ENCODE measurements at regions not wholly inside any gene's neighbourhood (a gene's known extent, or its start where the extent isn't known, plus 50 kb on each side); places are given as distances from the start of the nearest gene placed in this dataset.
"Not testable (repeated sequence)": the region's sequence is repeated elsewhere in the genome, so short reads cannot be mapped to it uniquely, and the experiment has no call there.

- no peak for DNase-seq (ENCODE audit: low read depth in 2 of 2, low spot score in 1 of 2)
These were observed 347.9 kb upstream of the NCAM1 start for GRCh38 chr11:112613051-112613972.

GRCh38 chr11:112614605-112615004, 346.6 kb upstream of the NCAM1 start:
- no peak for DNase-seq (ENCODE audit: low read depth in 2 of 2, low spot score in 1 of 2)

GRCh38 chr11:112615238-112615637, 346.0 kb upstream of the NCAM1 start:
- DNase-seq (ENCODE audit: low read depth in 2 of 2, low spot score in 1 of 2): no peak

- DNase-seq (ENCODE audit: low read depth in 2 of 2, low spot score in 1 of 2): no peak
These were observed 345.3 kb upstream of the NCAM1 start for GRCh38 chr11:112615891-112616290.

GRCh38 chr11:112616327-112617097, 344.7 kb upstream of the NCAM1 start:
- DNase-seq (ENCODE audit: low read depth in 2 of 2, low spot score in 1 of 2): no peak

- DNase-seq (ENCODE audit: low read depth in 2 of 2, low spot score in 1 of 2): no peak
These were observed 344.2 kb upstream of the NCAM1 start for GRCh38 chr11:112617098-112617425.

GRCh38 chr11:112617977-112618826, 343.0 kb upstream of the NCAM1 start:
- DNase-seq (ENCODE audit: low read depth in 2 of 2, low spot score in 1 of 2): no peak

GRCh38 chr11:112619106-112619505, 342.1 kb upstream of the NCAM1 start:
- no peak for DNase-seq (ENCODE audit: low read depth in 2 of 2, low spot score in 1 of 2)

GRCh38 chr11:112620621-112621394, 340.4 kb upstream of the NCAM1 start:
- no peak for DNase-seq (ENCODE audit: low read depth in 2 of 2, low spot score in 1 of 2)

- no peak for DNase-seq (ENCODE audit: low read depth in 2 of 2, low spot score in 1 of 2)
These were observed 338.2 kb upstream of the NCAM1 start for GRCh38 chr11:112623057-112623456.

GRCh38 chr11:112624431-112624830, 336.8 kb upstream of the NCAM1 start:
- no peak for DNase-seq (ENCODE audit: low read depth in 2 of 2, low spot score in 1 of 2)

- DNase-seq (ENCODE audit: low read depth in 2 of 2, low spot score in 1 of 2): not testable (repeated sequence)
These were observed 336.2 kb upstream of the NCAM1 start for GRCh38 chr11:112624971-112625370.

GRCh38 chr11:112625814-112626213, 335.4 kb upstream of the NCAM1 start:
- DNase-seq (ENCODE audit: low read depth in 2 of 2, low spot score in 1 of 2): no peak

- DNase-seq (ENCODE audit: low read depth in 2 of 2, low spot score in 1 of 2): no peak
These were observed 334.5 kb upstream of the NCAM1 start for GRCh38 chr11:112626731-112627130.

- no peak for DNase-seq (ENCODE audit: low read depth in 2 of 2, low spot score in 1 of 2)
These were observed 333.6 kb upstream of the NCAM1 start for GRCh38 chr11:112627588-112628045.

- no peak for DNase-seq (ENCODE audit: low read depth in 2 of 2, low spot score in 1 of 2)
These were observed 332.5 kb upstream of the NCAM1 start for GRCh38 chr11:112628676-112629075.

GRCh38 chr11:112630496-112630895, 330.7 kb upstream of the NCAM1 start:
- no peak for DNase-seq (ENCODE audit: low read depth in 2 of 2, low spot score in 1 of 2)

GRCh38 chr11:112631333-112631732, 329.9 kb upstream of the NCAM1 start:
- DNase-seq (ENCODE audit: low read depth in 2 of 2, low spot score in 1 of 2): no peak

GRCh38 chr11:112632866-112633505, 328.2 kb upstream of the NCAM1 start:
- DNase-seq (ENCODE audit: low read depth in 2 of 2, low spot score in 1 of 2): no peak

- DNase-seq (ENCODE audit: low read depth in 2 of 2, low spot score in 1 of 2): no peak
These were observed 326.7 kb upstream of the NCAM1 start for GRCh38 chr11:112634551-112634950.

Measured in stimulated activated CD8-positive, alpha-beta memory T cell treated with anti-CD3 and anti-CD28 coated beads, Interleukin-4, amount 100 ng/mL, for 1 hour (primary cell).